Suprapubic skin (tissue), 4 donors: ENCODE measurements at regions not wholly inside any gene's neighbourhood (a gene's known extent, or its start where the extent isn't known, plus 50 kb on each side); places are given as distances from the start of the nearest gene placed in this dataset.

Experiments used
- DNase-seq, 2 donors: peaks; one replicate each; pipeline ENCODE4 v3.0.0-alpha.2; 2019; ENCODE audit warnings: low spot score in 2 of 2
- H3K27ac ChIP-seq: fragments of 200-600 bp; sonication (generic); one replicate; pipeline ENCODE4 v1.5.1; 2019
- H3K27me3 ChIP-seq: fragments of 200-600 bp; sonication (generic); one replicate; pipeline ENCODE4 v1.5.1; 2019
- H3K36me3 ChIP-seq: fragments of 200-600 bp; sonication (generic); one replicate; pipeline ENCODE4 v1.5.1; 2019
- H3K4me1 ChIP-seq: fragments of 200-600 bp; sonication (generic); one replicate; pipeline ENCODE4 v1.5.1; 2019
- H3K4me3 ChIP-seq: fragments of 200-600 bp; sonication (generic); one replicate; pipeline ENCODE4 v1.5.1; 2019; ENCODE audit warnings: mild to moderate bottlenecking
- H3K9me3 ChIP-seq: fragments of 200-600 bp; sonication (generic); one replicate; pipeline ENCODE4 v1.5.1; 2019
- EP300 ChIP-seq: sonication (generic); formaldehyde crosslinking; IDR thresholded peaks from one replicate; pipeline ENCODE4 v1.6.1; 2017; ENCODE audit warnings: antibody characterized with exemption
- POLR2A ChIP-seq, 2 donors: fragments of 450-650 bp; IDR thresholded peaks; one replicate each; pipeline ENCODE4 v1.6.1; 2017; ENCODE audit warnings: antibody characterized with exemption in 2 of 2, mild to moderate bottlenecking in 2 of 2, moderate library complexity in 2 of 2
- POLR2AphosphoS5 ChIP-seq, 3 donors: sonication (generic); formaldehyde crosslinking; IDR thresholded peaks; one replicate each; pipeline ENCODE4 v1.6.1; 2017; ENCODE audit warnings: antibody characterized with exemption in 3 of 3
- WGBS: methylation state at CpG from one replicate; pipeline ENCODE4 v1.1.5; 2018; 5-methylcytosine and 5-hydroxymethylcytosine counted together
- TF ChIP-seq, protein P1 (sequence below), 2 donors: fragments of 200-600 bp in 1 of 2; fragments of 450-650 bp in 1 of 2; sonication (generic) in 1 of 2; IDR thresholded peaks; one replicate each; pipeline ENCODE4 v1.5.1; 2016 to 2019; ENCODE audit warnings: antibody characterized with exemption in 2 of 2, mild to moderate bottlenecking in 1 of 2, moderate library complexity in 1 of 2

DNA sequence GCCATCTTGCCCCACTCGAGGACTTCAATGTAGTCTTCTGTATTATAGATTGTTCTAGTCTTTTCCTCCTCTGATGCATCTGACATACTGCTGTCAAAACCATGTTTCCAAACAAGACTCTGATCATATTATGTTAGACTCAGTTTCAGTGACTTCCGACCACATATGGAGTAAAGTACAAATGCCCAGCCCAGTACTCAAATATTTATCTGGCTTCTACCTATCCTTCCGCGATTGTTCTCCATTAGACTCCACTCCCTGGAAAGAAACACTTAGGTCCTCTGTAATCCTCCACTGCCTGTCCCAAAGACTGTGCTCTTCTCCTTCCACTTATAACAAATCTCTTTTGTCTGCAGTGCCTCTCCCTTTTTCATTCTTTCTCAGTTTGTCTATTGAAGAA lies 439.5 kb downstream of the EFNB2 start:
- Histone ChIP-seq H3K4me3 (no peak overlapping the region), H3K4me1 (no peaks in the 10 kb centered on the region), H3K27ac (no peak overlapping the region), H3K27me3 (no peaks in the 10 kb centered on the region), H3K9me3 (no peaks in the 10 kb centered on the region), H3K36me3 (no peaks in the 10 kb centered on the region)
- WGBS: 91% methylated on average over 4 of the region's 4 CpGs
- DNase-seq: no peak
- TF ChIP-seq EP300 (no peak), POLR2AphosphoS5 (IDR thresholded peaks at IDR 0.05) (no peak), POLR2A (IDR thresholded peaks at IDR 0.05) (no peak)
- TF ChIP-seq, protein P1, sequence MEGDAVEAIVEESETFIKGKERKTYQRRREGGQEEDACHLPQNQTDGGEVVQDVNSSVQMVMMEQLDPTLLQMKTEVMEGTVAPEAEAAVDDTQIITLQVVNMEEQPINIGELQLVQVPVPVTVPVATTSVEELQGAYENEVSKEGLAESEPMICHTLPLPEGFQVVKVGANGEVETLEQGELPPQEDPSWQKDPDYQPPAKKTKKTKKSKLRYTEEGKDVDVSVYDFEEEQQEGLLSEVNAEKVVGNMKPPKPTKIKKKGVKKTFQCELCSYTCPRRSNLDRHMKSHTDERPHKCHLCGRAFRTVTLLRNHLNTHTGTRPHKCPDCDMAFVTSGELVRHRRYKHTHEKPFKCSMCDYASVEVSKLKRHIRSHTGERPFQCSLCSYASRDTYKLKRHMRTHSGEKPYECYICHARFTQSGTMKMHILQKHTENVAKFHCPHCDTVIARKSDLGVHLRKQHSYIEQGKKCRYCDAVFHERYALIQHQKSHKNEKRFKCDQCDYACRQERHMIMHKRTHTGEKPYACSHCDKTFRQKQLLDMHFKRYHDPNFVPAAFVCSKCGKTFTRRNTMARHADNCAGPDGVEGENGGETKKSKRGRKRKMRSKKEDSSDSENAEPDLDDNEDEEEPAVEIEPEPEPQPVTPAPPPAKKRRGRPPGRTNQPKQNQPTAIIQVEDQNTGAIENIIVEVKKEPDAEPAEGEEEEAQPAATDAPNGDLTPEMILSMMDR (IDR thresholded peaks at IDR 0.05): no peak

DNA sequence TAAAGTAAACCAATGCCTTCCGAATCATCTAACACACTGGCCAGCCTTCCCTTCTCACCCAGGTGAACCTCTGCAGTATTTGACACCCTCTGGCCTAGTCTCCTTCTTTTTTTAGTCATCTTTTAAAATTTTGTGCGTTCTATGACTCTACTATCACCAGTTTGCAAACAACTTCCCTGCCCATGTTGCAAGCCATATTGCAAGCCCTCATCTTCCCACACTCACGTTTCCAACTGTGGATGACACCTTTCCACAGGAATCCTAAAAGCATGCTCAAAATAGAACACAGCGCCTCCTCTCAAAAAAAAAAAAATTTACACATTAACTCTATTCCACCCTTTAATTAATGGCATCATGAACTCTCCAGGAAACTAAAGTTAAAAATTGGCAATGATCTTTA lies 440.1 kb downstream of the EFNB2 start:
- H3K27me3 ChIP-seq: no peaks in the 10 kb centered on the region
- no peak overlapping the region for H3K4me3 ChIP-seq
- no peaks in the 10 kb centered on the region for H3K36me3 ChIP-seq
- H3K4me1 ChIP-seq: no peaks in the 10 kb centered on the region
- no peak overlapping the region for H3K27ac ChIP-seq
- TF ChIP-seq POLR2A (IDR thresholded peaks at IDR 0.05): no peak
- TF ChIP-seq, protein P1 (IDR thresholded peaks at IDR 0.05): no peak
- TF ChIP-seq EP300: no peak
- TF ChIP-seq POLR2AphosphoS5 (IDR thresholded peaks at IDR 0.05): no peak
- DNase-seq: no peak
- 85% methylated on average over 4 of the region's 4 CpGs for WGBS
- no peaks in the 10 kb centered on the region for H3K9me3 ChIP-seq

DNA sequence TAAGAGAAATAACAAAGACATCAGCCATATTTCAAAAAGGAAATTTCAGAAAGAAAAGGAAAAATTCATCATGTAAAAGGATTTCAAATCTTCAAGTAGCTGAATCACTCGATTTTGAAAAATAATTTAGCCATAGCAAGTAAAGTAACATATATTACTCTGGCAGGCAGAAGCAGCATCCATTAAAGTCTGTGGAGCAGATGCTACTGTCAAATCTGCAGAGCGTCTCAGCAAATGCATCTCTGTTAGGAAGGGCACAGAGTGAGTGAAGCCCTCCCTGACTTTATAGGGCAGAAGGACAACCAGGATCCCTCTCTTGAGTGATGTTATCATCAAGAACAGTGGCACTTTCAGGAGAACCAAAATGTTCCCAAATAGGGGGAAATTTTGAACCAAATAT lies 445.5 kb downstream of the EFNB2 start:
- Histone ChIP-seq H3K27me3 (no peaks in the 10 kb centered on the region), H3K4me3 (no peak overlapping the region), H3K27ac (no peak overlapping the region), H3K9me3 (no peaks in the 10 kb centered on the region), H3K36me3 (no peaks in the 10 kb centered on the region), H3K4me1 (no peaks in the 10 kb centered on the region)
- WGBS: 69% methylated on average over 2 of the region's 2 CpGs
- no peak for TF ChIP-seq POLR2AphosphoS5 (IDR thresholded peaks at IDR 0.05)
- TF ChIP-seq, protein P1 (IDR thresholded peaks at IDR 0.05): no peak
- TF ChIP-seq EP300: no peak
- no peak for TF ChIP-seq POLR2A (IDR thresholded peaks at IDR 0.05)
- no peak for DNase-seq

DNA sequence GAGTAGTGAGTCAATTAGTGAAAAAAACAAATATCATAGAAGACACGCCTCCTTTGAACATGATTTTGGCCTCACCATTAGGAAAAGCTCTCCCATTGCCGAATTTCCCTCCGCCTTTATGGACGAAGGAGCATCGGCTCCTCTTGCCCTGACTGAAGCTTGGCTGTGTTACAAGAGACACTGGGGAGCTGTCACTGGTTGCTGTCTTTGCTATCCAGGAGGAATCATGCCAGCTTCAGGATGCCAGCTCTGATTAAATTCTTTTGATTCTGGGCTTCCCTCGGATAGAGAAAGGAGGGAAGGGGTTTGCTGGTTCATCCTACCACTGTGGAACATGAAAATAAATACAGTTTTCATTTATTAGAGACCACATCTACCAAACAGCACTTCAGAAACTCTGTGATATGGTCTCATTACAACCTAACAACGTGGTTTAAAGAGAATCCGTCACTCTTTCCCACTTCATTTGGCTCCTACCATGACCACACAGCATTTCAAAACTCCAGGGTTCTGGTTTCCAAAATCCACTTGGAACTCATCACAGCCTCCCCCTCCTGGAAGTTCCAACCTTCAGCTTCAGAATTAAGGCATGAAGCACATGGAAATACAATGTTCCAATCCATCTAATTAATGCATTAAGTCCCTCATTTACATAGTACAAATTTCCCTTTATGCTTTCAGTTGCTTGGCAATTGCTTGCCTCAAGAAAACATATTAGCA lies 446.0 kb downstream of the EFNB2 start:
- 45% methylated on average over 8 of the region's 8 CpGs for WGBS
- TF ChIP-seq, protein P1 (IDR thresholded peaks at IDR 0.05): no peak
- TF ChIP-seq POLR2AphosphoS5 (IDR thresholded peaks at IDR 0.05) (no peak), EP300 (no peak)
- no peak for DNase-seq
- Histone ChIP-seq H3K4me3 (no peak overlapping the region), H3K9me3 (no peaks in the 10 kb centered on the region), H3K36me3 (no peaks in the 10 kb centered on the region), H3K27ac (no peak overlapping the region), H3K27me3 (no peaks in the 10 kb centered on the region), H3K4me1 (no peaks in the 10 kb centered on the region)

DNA sequence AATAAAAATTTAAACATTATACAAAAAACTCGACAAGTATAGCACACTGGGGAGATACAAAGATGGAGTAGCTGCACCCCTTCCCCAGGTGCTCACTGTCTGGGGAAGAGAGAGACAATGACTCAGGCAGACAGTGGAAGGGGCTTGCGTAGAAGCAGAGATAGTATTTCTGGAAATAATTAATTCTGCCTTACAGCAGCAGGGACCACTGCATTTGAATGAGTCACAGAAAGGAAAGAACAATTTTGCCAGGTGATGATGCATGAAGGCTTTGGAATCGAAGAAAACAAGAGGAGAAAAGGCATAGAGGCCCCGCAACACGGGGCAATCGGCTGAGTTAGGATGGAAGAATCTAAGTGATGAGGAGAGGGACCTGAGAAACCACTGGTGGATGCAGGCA lies 447.4 kb downstream of the EFNB2 start:
- Histone ChIP-seq H3K27ac (no peak overlapping the region), H3K9me3 (no peaks in the 10 kb centered on the region), H3K4me3 (no peak overlapping the region), H3K27me3 (no peaks in the 10 kb centered on the region), H3K4me1 (no peaks in the 10 kb centered on the region), H3K36me3 (no peaks in the 10 kb centered on the region)
- DNase-seq: no peak
- WGBS: 86% methylated on average over 6 of the region's 6 CpGs
- no peak for TF ChIP-seq POLR2A (IDR thresholded peaks at IDR 0.05)
- TF ChIP-seq, protein P1 (IDR thresholded peaks at IDR 0.05): no peak
- no peak for TF ChIP-seq POLR2AphosphoS5 (IDR thresholded peaks at IDR 0.05)
- no peak for TF ChIP-seq EP300
